ENCODE measurements at regions not wholly inside any gene's neighbourhood (a gene's known extent, or its start where the extent isn't known, plus 50 kb on each side); places are given as distances from the start of the nearest gene placed in this dataset.

DNA sequence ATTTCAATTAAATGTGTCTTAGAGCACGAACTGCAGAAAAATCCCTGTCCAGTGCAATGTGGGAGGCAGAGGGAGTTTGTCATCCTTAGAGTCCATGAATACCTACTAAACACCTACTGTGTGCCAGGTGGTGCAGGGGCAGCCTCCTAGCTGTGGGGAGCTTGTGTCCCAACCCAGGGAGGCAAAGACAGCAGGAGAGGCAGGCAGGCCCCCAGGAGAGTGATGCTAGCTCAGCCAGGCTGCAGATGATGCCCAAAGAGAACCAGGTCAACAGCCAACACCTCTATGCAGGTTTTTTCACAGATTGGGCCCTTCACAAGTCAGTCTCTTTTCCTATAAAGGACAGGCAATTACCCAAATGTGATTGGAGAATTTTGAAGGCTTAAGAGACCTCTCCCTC, 108.2 kb upstream of the UQCRFS1 start:
- TF ChIP-seq, protein P1, sequence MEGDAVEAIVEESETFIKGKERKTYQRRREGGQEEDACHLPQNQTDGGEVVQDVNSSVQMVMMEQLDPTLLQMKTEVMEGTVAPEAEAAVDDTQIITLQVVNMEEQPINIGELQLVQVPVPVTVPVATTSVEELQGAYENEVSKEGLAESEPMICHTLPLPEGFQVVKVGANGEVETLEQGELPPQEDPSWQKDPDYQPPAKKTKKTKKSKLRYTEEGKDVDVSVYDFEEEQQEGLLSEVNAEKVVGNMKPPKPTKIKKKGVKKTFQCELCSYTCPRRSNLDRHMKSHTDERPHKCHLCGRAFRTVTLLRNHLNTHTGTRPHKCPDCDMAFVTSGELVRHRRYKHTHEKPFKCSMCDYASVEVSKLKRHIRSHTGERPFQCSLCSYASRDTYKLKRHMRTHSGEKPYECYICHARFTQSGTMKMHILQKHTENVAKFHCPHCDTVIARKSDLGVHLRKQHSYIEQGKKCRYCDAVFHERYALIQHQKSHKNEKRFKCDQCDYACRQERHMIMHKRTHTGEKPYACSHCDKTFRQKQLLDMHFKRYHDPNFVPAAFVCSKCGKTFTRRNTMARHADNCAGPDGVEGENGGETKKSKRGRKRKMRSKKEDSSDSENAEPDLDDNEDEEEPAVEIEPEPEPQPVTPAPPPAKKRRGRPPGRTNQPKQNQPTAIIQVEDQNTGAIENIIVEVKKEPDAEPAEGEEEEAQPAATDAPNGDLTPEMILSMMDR (IDR thresholded peaks at IDR 0.05): no peak
- TF ChIP-seq MAFK (IDR thresholded peaks at IDR 0.05; ENCODE audit: partially characterized antibody) (no peak), POLR2A (IDR thresholded peaks at IDR 0.05; ENCODE audit: low read length) (no peak)

All from A549 (cell line).